ENCODE measurements at regions not wholly inside any gene's neighbourhood (a gene's known extent, or its start where the extent isn't known, plus 50 kb on each side); places are given as distances from the start of the nearest gene placed in this dataset.

DNA sequence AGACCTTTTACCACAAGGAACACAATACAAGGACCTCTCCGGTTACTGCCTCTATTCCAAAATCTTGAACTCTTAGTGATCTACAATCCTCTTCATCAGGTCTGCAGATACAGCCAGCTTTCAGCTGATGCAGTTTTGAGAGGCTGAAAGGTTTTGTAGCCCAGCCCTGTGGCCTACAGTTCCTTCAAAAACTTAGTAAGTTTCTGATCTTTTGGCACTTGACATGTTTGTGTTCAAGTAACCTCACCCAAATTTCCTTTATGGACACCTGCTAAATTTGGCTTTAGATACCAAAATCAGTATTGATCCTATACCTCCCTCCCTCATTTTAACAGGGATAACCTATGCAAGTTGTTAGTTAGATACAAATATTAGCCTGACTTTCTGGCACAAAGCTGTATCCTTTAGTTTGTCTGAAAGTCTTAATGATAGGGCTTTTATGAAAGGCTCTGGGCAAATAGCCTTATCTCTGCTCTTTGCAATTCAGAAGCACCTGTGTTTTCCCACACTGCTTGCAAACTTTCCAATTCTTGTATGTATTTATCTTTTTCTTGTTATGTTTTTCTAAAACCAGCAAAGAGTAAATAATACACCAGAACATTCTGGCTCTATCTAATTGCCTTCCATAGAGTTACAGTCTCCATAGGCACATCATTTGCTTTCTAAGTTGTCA lies 650.5 kb upstream of the KLHL29 start:
- Histone ChIP-seq H3K27me3 (no peaks in the 10 kb centered on the region), H3K36me3 (no peaks in the 10 kb centered on the region), H3K9me3 (no peaks in the 10 kb centered on the region), H3K4me1 (no peaks in the 10 kb centered on the region), H3K27ac (no peak overlapping the region), H3K4me3 (no peak overlapping the region)
- intact Hi-C loops (cut with DNase I; ENCODE audit: low total_unique reads), result no loop called here
- no peak for DNase-seq
- TF ChIP-seq, protein P1, sequence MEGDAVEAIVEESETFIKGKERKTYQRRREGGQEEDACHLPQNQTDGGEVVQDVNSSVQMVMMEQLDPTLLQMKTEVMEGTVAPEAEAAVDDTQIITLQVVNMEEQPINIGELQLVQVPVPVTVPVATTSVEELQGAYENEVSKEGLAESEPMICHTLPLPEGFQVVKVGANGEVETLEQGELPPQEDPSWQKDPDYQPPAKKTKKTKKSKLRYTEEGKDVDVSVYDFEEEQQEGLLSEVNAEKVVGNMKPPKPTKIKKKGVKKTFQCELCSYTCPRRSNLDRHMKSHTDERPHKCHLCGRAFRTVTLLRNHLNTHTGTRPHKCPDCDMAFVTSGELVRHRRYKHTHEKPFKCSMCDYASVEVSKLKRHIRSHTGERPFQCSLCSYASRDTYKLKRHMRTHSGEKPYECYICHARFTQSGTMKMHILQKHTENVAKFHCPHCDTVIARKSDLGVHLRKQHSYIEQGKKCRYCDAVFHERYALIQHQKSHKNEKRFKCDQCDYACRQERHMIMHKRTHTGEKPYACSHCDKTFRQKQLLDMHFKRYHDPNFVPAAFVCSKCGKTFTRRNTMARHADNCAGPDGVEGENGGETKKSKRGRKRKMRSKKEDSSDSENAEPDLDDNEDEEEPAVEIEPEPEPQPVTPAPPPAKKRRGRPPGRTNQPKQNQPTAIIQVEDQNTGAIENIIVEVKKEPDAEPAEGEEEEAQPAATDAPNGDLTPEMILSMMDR (IDR thresholded peaks at IDR 0.05), result no peak

DNA sequence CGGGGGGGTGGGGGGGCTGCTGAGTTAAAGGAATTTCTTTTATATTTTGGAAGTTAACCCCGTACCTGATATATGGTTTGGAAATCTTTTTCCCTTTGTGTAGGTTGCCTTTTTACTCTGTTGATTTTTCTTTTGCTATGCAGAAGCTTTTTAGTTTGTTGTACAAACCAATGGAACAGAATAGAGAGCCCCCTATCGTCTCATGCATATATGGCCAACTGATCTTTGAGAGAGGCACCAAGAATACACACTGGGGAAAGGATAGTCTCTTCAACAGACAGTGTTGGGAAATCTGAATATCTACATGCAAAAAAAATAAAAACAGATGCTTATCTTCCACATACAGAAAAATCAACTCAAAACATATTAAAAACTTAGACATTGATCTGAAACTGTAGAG lies 647.8 kb upstream of the KLHL29 start:
- H3K36me3 ChIP-seq, result no peaks in the 10 kb centered on the region
- DNase-seq, result no peak
- H3K4me3 ChIP-seq, result no peak overlapping the region
- intact Hi-C loops (cut with DNase I; ENCODE audit: low total_unique reads), result no loop called here
- no peaks in the 10 kb centered on the region for H3K9me3 ChIP-seq
- H3K27me3 ChIP-seq, result no peaks in the 10 kb centered on the region
- TF ChIP-seq, protein P1 (IDR thresholded peaks at IDR 0.05), result peak; percentile 22 to 23
- no peak overlapping the region for H3K27ac ChIP-seq
- no peaks in the 10 kb centered on the region for H3K4me1 ChIP-seq

DNA sequence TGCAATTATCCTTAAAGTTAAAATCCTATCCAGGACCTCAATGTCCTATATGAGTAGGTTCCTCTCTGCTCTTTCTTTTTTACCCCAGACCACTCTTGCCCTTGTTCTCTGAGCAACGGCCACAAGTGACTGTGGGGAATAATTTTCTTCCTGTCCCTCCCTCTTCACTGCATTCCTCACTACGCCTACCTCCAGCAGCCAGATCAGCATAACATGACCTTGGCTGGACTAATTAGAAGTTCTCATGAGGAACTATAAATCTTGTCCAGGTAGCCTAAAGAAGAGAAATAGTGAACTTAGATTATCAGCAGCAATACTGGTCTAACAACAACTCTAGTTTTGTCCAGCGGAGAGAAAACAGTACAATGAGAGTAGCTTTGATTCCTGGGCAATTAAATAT lies 643.8 kb upstream of the KLHL29 start:
- intact Hi-C loops (cut with DNase I; ENCODE audit: low total_unique reads), result no loop called here
- H3K36me3 ChIP-seq, result no peaks in the 10 kb centered on the region
- H3K4me1 ChIP-seq, result no peaks in the 10 kb centered on the region
- no peak for DNase-seq
- no peaks in the 10 kb centered on the region for H3K9me3 ChIP-seq
- no peaks in the 10 kb centered on the region for H3K27me3 ChIP-seq
- no peak overlapping the region for H3K27ac ChIP-seq
- H3K4me3 ChIP-seq, result no peak overlapping the region
- TF ChIP-seq, protein P1 (IDR thresholded peaks at IDR 0.05), result no peak

DNA sequence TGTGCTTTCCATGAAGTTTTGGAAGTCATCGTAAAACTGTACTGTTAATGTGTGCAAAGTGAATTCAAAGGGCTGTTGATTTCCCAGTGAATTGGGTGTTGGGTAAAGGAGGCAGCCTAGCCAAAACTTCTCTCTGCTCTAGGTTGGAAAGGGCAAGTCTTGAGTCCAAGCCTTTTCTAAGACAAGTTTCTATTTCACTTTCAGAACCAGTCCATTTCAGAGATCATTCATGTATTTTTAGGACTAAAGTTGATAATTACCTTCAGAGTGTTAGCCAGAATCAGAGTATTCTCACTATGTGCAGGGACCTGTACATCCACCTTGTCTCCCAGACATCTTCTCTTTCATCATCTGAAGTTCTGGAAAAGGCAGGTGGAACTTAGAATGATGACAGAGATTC lies 636.1 kb upstream of the KLHL29 start:
- DNase-seq, result no peak
- H3K4me1 ChIP-seq, result no peaks in the 10 kb centered on the region
- TF ChIP-seq, protein P1 (IDR thresholded peaks at IDR 0.05), result no peak
- no peaks in the 10 kb centered on the region for H3K27me3 ChIP-seq
- no peaks in the 10 kb centered on the region for H3K36me3 ChIP-seq
- H3K9me3 ChIP-seq, result no peaks in the 10 kb centered on the region
- intact Hi-C loops (cut with DNase I; ENCODE audit: low total_unique reads), result no loop called here
- H3K27ac ChIP-seq, result no peak overlapping the region
- no peak overlapping the region for H3K4me3 ChIP-seq

DNA sequence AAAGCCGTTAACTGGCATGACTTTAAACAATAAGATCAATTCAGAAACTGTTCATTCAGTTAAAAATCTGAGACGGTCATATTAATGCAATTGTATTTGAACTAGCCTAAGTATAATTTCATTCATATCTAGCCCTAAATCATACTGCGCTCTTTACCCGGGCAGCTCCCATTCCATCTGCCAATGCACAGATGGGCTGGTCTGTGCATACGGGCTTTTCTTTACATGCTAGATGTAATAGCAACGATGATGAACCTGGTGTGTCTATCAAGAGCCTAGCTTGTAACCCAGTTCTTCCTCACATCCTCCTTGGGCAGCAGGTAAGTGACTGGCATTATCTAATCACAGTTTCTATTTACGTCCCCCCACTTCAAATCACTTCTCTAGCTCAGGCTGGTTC lies 631.5 kb upstream of the KLHL29 start:
- H3K4me3 ChIP-seq, result no peak overlapping the region
- no peaks in the 10 kb centered on the region for H3K9me3 ChIP-seq
- no peaks in the 10 kb centered on the region for H3K27me3 ChIP-seq
- TF ChIP-seq, protein P1 (IDR thresholded peaks at IDR 0.05), result no peak
- H3K36me3 ChIP-seq, result no peaks in the 10 kb centered on the region
- intact Hi-C loops (cut with DNase I; ENCODE audit: low total_unique reads), result no loop called here
- DNase-seq, result no peak
- H3K27ac ChIP-seq, result no peak overlapping the region
- no peaks in the 10 kb centered on the region for H3K4me1 ChIP-seq
